ENCODE measurements at regions not wholly inside any gene's neighbourhood (a gene's known extent, or its start where the extent isn't known, plus 50 kb on each side); places are given as distances from the start of the nearest gene placed in this dataset.

GRCh38 chr5:125199968-125200865, 453.8 kb upstream of the ZNF608 start:
- no peak for DNase-seq
- no peak overlapping the region for H3K27ac ChIP-seq (ENCODE audit: low read depth in 1 of 2, low read length in 2 of 2)
- Mint-ChIP-seq H3K9me3 (no peaks in the 10 kb centered on the region), H3K27me3 (no peaks in the 10 kb centered on the region), H3K4me3 (no peak overlapping the region), H3K36me3 (ENCODE audit: low read depth) (no peaks in the 10 kb centered on the region), H3K27ac (no peak overlapping the region), H3K4me1 (ENCODE audit: low read depth) (no peaks in the 10 kb centered on the region)
- H3K36me3 ChIP-seq (ENCODE audit: insufficient read depth, low read length): no peaks in the 10 kb centered on the region
- H3K4me3 ChIP-seq (ENCODE audit: low read length): no peak overlapping the region
- ChIA-PET POLR2A (no interaction called here), CTCF (no interaction called here)
- H3K4me1 ChIP-seq (ENCODE audit: insufficient read depth, low read length): no peaks in the 10 kb centered on the region
- no peak for ATAC-seq (ENCODE audit: poor library complexity)
- no peaks in the 10 kb centered on the region for H3K27me3 ChIP-seq (ENCODE audit: control insufficient read depth in 1 of 2, insufficient read depth in 2 of 2, low read length in 2 of 2)
- intact Hi-C loops (cut with DNase I, micrococcal nuclease): no loop called here
- H3K9me3 ChIP-seq (ENCODE audit: control insufficient read depth in 1 of 2, insufficient read depth in 1 of 2, low read length in 2 of 2): peaks cover 0 to 6% of the 10 kb centered on the region in 2 experiments
- no peak for TF ChIP-seq CTCF (IDR thresholded peaks at IDR 0.05)

GRCh38 chr5:125200866-125201373, 454.5 kb upstream of the ZNF608 start:
- CTCF ChIA-PET: interaction anchor here (1.0 kb wide), 1 partner anchor 10 kb away, joined by 3 read pairs; no protein-coding TSS in a partner anchor
- intact Hi-C loops (cut with DNase I, micrococcal nuclease): no loop called here

GRCh38 chr5:125201446-125202052, 455.1 kb upstream of the ZNF608 start:
- ChIA-PET CTCF (interaction anchor here (1.0 kb wide), 1 partner anchor 10 kb away, joined by 3 read pairs; no protein-coding TSS in a partner anchor), POLR2A (no interaction called here)
- Histone ChIP-seq H3K4me3 (ENCODE audit: low read length) (no peak overlapping the region), H3K9me3 (ENCODE audit: control insufficient read depth in 1 of 2, insufficient read depth in 1 of 2, low read length in 2 of 2) (peaks cover 0 to 6% of the 10 kb centered on the region in 2 experiments), H3K27me3 (ENCODE audit: control insufficient read depth in 1 of 2, insufficient read depth in 2 of 2, low read length in 2 of 2) (no peaks in the 10 kb centered on the region), H3K36me3 (ENCODE audit: insufficient read depth, low read length) (no peaks in the 10 kb centered on the region), H3K4me1 (ENCODE audit: insufficient read depth, low read length) (no peaks in the 10 kb centered on the region), H3K27ac (ENCODE audit: low read depth in 1 of 2, low read length in 2 of 2) (no peak overlapping the region)
- H3K4me3 Mint-ChIP-seq: no peak overlapping the region
- H3K27ac Mint-ChIP-seq: no peak overlapping the region
- H3K4me1 Mint-ChIP-seq (ENCODE audit: low read depth): no peaks in the 10 kb centered on the region
- ATAC-seq (ENCODE audit: poor library complexity) (no peak), DNase-seq (no peak)
- H3K36me3 Mint-ChIP-seq (ENCODE audit: low read depth): no peaks in the 10 kb centered on the region
- TF ChIP-seq CTCF (IDR thresholded peaks at IDR 0.05): no peak
- no peaks in the 10 kb centered on the region for H3K27me3 Mint-ChIP-seq
- intact Hi-C loops (cut with DNase I, micrococcal nuclease): no loop called here
- H3K9me3 Mint-ChIP-seq: no peaks in the 10 kb centered on the region

More at GRCh38 chr5:125200866-125201373, 454.5 kb upstream of the ZNF608 start:
- Mint-ChIP-seq H3K4me3 (no peak overlapping the region), H3K4me1 (ENCODE audit: low read depth) (no peaks in the 10 kb centered on the region), H3K27me3 (no peaks in the 10 kb centered on the region), H3K27ac (no peak overlapping the region), H3K36me3 (ENCODE audit: low read depth) (no peaks in the 10 kb centered on the region), H3K9me3 (no peaks in the 10 kb centered on the region)
- TF ChIP-seq CTCF (IDR thresholded peaks at IDR 0.05): no peak
- Histone ChIP-seq H3K36me3 (ENCODE audit: insufficient read depth, low read length) (no peaks in the 10 kb centered on the region), H3K4me1 (ENCODE audit: insufficient read depth, low read length) (no peaks in the 10 kb centered on the region), H3K27me3 (ENCODE audit: control insufficient read depth in 1 of 2, insufficient read depth in 2 of 2, low read length in 2 of 2) (no peaks in the 10 kb centered on the region), H3K9me3 (ENCODE audit: control insufficient read depth in 1 of 2, insufficient read depth in 1 of 2, low read length in 2 of 2) (peaks cover 0 to 6% of the 10 kb centered on the region in 2 experiments), H3K4me3 (ENCODE audit: low read length) (no peak overlapping the region), H3K27ac (ENCODE audit: low read depth in 1 of 2, low read length in 2 of 2) (no peak overlapping the region)
- POLR2A ChIA-PET: no interaction called here
- no peak for ATAC-seq (ENCODE audit: poor library complexity)
- no peak for DNase-seq

All from CD4-positive, alpha-beta T cell (primary cell).